Mesothelial cell of epicardium (in vitro differentiated cells): ENCODE measurements at regions not wholly inside any gene's neighbourhood (a gene's known extent, or its start where the extent isn't known, plus 50 kb on each side); places are given as distances from the start of the nearest gene placed in this dataset.

Experiments used
- DNase-seq, 2 experiments: peaks; one replicate each; pipeline ENCODE4 v3.0.0; 2021; ENCODE audit warnings: low spot score in 2 of 2; ENCODE audit not compliant: unreplicated experiment in 2 of 2
- H3K27ac Mint-ChIP-seq: 2 replicates; pipeline ENCODE4 v1.8.0; 2021; ENCODE audit warnings: mixed read lengths
- H3K27me3 Mint-ChIP-seq: 2 replicates; pipeline ENCODE4 v1.8.0; 2021; ENCODE audit warnings: low read depth, mixed read lengths
- H3K36me3 Mint-ChIP-seq: 2 replicates; pipeline ENCODE4 v1.8.0; 2021; ENCODE audit warnings: mixed read lengths
- H3K4me1 Mint-ChIP-seq: 2 replicates; pipeline ENCODE4 v1.8.0; 2021; ENCODE audit warnings: mixed read lengths
- H3K4me3 Mint-ChIP-seq: 2 replicates; pipeline ENCODE4 v1.8.0; 2021; ENCODE audit warnings: mild to moderate bottlenecking, moderate library complexity, mixed read lengths
- H3K9me3 Mint-ChIP-seq: 2 replicates; pipeline ENCODE4 v1.8.0; 2021; ENCODE audit warnings: mixed read lengths
- CTCF ChIP-seq: fragments of 200-600 bp; sonication (generic); IDR thresholded peaks from one replicate; pipeline ENCODE4 v1.5.0; 2021; ENCODE audit warnings: antibody characterized with exemption; ENCODE audit not compliant: unreplicated experiment

GRCh38 chr2:45337481-45337880 is 273.6 kb downstream of the SRBD1 start:
- Mint-ChIP-seq H3K4me1 (no peaks in the 10 kb centered on the region), H3K4me3 (no peak overlapping the region), H3K27me3 (peaks cover 32% of the 10 kb centered on the region), H3K36me3 (no peaks in the 10 kb centered on the region), H3K9me3 (no peaks in the 10 kb centered on the region), H3K27ac (no peak overlapping the region)
- no peak for DNase-seq
- no peak for TF ChIP-seq CTCF

GRCh38 chr2:45334205-45334604 is 276.9 kb downstream of the SRBD1 start:
- H3K27ac Mint-ChIP-seq: no peak overlapping the region
- no peaks in the 10 kb centered on the region for H3K9me3 Mint-ChIP-seq

GRCh38 chr2:45332567-45332966 is 278.5 kb downstream of the SRBD1 start:
- TF ChIP-seq CTCF: no peak
- Mint-ChIP-seq H3K9me3 (peaks cover under 1% of the 10 kb centered on the region), H3K4me1 (no peaks in the 10 kb centered on the region), H3K4me3 (no peak overlapping the region), H3K36me3 (no peaks in the 10 kb centered on the region), H3K27me3 (peaks cover 7% of the 10 kb centered on the region), H3K27ac (no peak overlapping the region)
- DNase-seq: no peak

More at GRCh38 chr2:45334205-45334604, 276.9 kb downstream of the SRBD1 start:
- no peak for DNase-seq
- no peak overlapping the region for H3K4me3 Mint-ChIP-seq
- no peak for TF ChIP-seq CTCF
- no peaks in the 10 kb centered on the region for H3K4me1 Mint-ChIP-seq
- H3K36me3 Mint-ChIP-seq: no peaks in the 10 kb centered on the region
- H3K27me3 Mint-ChIP-seq: peaks cover 17% of the 10 kb centered on the region

- DNase-seq: no peak
- H3K9me3 Mint-ChIP-seq: peaks cover 5% of the 10 kb centered on the region
- H3K4me3 Mint-ChIP-seq: no peak overlapping the region
- H3K27ac Mint-ChIP-seq: no peak overlapping the region
- H3K27me3 Mint-ChIP-seq: peaks cover 6% of the 10 kb centered on the region
- H3K36me3 Mint-ChIP-seq: no peaks in the 10 kb centered on the region
- no peak for TF ChIP-seq CTCF
- no peaks in the 10 kb centered on the region for H3K4me1 Mint-ChIP-seq
Observed at GRCh38 chr2:45332094-45332493, 279.0 kb downstream of the SRBD1 start.

- no peak for DNase-seq
- Mint-ChIP-seq H3K36me3 (no peaks in the 10 kb centered on the region), H3K4me3 (no peak overlapping the region), H3K27me3 (peaks cover 8% of the 10 kb centered on the region), H3K27ac (no peak overlapping the region), H3K4me1 (no peaks in the 10 kb centered on the region), H3K9me3 (peaks cover 5% of the 10 kb centered on the region)
- no peak for TF ChIP-seq CTCF
Observed at GRCh38 chr2:45331410-45331786, 279.7 kb downstream of the SRBD1 start.

- Mint-ChIP-seq H3K9me3 (peaks cover 5% of the 10 kb centered on the region), H3K27ac (no peak overlapping the region), H3K36me3 (no peaks in the 10 kb centered on the region), H3K4me1 (no peaks in the 10 kb centered on the region), H3K4me3 (no peak overlapping the region), H3K27me3 (peaks cover 8% of the 10 kb centered on the region)
- TF ChIP-seq CTCF: no peak
- no peak for DNase-seq
Observed at GRCh38 chr2:45330637-45331409, 280.2 kb downstream of the SRBD1 start.
